Chondrocyte (in vitro differentiated cells): ENCODE measurements at regions not wholly inside any gene's neighbourhood (a gene's known extent, or its start where the extent isn't known, plus 50 kb on each side); places are given as distances from the start of the nearest gene placed in this dataset.
"Not testable (repeated sequence)": the region's sequence is repeated elsewhere in the genome, so short reads cannot be mapped to it uniquely, and the experiment has no call there.

ENCODE experiments used
- DNase-seq: peaks from one replicate; pipeline ENCODE4 v3.0.0; 2021; ENCODE audit warnings: mixed read lengths, low spot score
- H3K27ac Mint-ChIP-seq: one replicate; pipeline ENCODE4 v1.8.0; 2021; ENCODE audit warnings: mild to moderate bottlenecking, moderate library complexity, mixed read lengths; ENCODE audit not compliant: unreplicated experiment
- H3K27me3 Mint-ChIP-seq: 2 replicates; pipeline ENCODE4 v1.8.0; 2021; ENCODE audit warnings: low read depth, mixed read lengths
- H3K36me3 Mint-ChIP-seq: 2 replicates; pipeline ENCODE4 v1.8.0; 2021; ENCODE audit warnings: low read depth, mixed read lengths
- H3K4me1 Mint-ChIP-seq: 2 replicates; pipeline ENCODE4 v1.8.0; 2021; ENCODE audit warnings: low read depth, mild to moderate bottlenecking, mixed read lengths
- H3K4me3 Mint-ChIP-seq: one replicate; pipeline ENCODE4 v1.8.0; 2021; ENCODE audit warnings: mild to moderate bottlenecking, moderate library complexity, mixed read lengths; ENCODE audit not compliant: unreplicated experiment
- H3K9me3 Mint-ChIP-seq: 2 replicates; pipeline ENCODE4 v1.8.0; 2021; ENCODE audit warnings: low read depth, mixed read lengths
- CTCF ChIP-seq: fragments of 200-600 bp; sonication (generic); IDR thresholded peaks from 2 replicates; pipeline ENCODE4 v1.5.0; 2021; ENCODE audit warnings: antibody characterized with exemption, mild to moderate bottlenecking, moderate library complexity

GRCh38 chr10:42992957-42993390 is 83.9 kb upstream of the RET start:
- no peak overlapping the region for H3K27ac Mint-ChIP-seq
- no peak for DNase-seq
- H3K27me3 Mint-ChIP-seq = peaks cover 8% of the 10 kb centered on the region
- no peak overlapping the region for H3K4me3 Mint-ChIP-seq
- H3K36me3 Mint-ChIP-seq = no peaks in the 10 kb centered on the region
- no peak for TF ChIP-seq CTCF
- no peaks in the 10 kb centered on the region for H3K4me1 Mint-ChIP-seq
- no peaks in the 10 kb centered on the region for H3K9me3 Mint-ChIP-seq

GRCh38 chr10:42994909-42995308 is 82.0 kb upstream of the RET start:
- not testable (repeated sequence) for H3K9me3 Mint-ChIP-seq, H3K4me1 Mint-ChIP-seq, H3K27ac Mint-ChIP-seq, H3K4me3 Mint-ChIP-seq, H3K27me3 Mint-ChIP-seq, H3K36me3 Mint-ChIP-seq, DNase-seq

DNA sequence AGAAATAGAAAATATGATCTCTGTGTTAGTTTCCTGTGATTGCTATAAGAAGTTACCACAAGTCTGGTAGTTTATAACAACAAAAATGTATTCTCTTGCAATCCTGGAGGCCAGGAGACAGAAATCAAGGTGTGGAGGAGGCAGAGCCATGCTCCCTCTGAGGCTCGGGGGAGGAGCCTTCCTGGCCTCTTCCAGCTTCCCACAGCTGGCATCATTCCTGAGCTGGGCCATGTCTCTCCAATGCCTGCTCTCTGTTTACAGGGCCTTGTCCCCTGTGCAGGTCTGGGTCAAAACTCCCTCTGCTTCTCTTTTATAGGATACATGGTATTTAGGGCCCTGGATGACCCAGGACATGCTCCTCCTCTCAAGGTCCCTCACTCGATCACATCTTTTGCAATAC is 81.3 kb upstream of the RET start:
- no peaks in the 10 kb centered on the region for H3K4me1 Mint-ChIP-seq
- H3K9me3 Mint-ChIP-seq = no peaks in the 10 kb centered on the region
- H3K27me3 Mint-ChIP-seq = peaks cover 9% of the 10 kb centered on the region
- no peak overlapping the region for H3K4me3 Mint-ChIP-seq
- H3K27ac Mint-ChIP-seq = no peak overlapping the region
- H3K36me3 Mint-ChIP-seq = no peaks in the 10 kb centered on the region
- no peak for DNase-seq
- no peak for TF ChIP-seq CTCF

- H3K4me3 Mint-ChIP-seq = no peak overlapping the region
- DNase-seq = no peak
- TF ChIP-seq CTCF = no peak
- peaks cover 9% of the 10 kb centered on the region for H3K27me3 Mint-ChIP-seq
- H3K9me3 Mint-ChIP-seq = no peaks in the 10 kb centered on the region
- H3K27ac Mint-ChIP-seq = no peak overlapping the region
- H3K36me3 Mint-ChIP-seq = no peaks in the 10 kb centered on the region
- H3K4me1 Mint-ChIP-seq = no peaks in the 10 kb centered on the region
Measured at GRCh38 chr10:42996588-42996987, 80.3 kb upstream of the RET start.

GRCh38 chr10:42997151-42997848 is 79.6 kb upstream of the RET start:
- H3K4me3 Mint-ChIP-seq = no peak overlapping the region
- H3K36me3 Mint-ChIP-seq = no peaks in the 10 kb centered on the region
- no peak for DNase-seq

More at GRCh38 chr10:42997151-42997848, 79.6 kb upstream of the RET start:
- Mint-ChIP-seq H3K27ac (peak overlapping the region; percentile 45), H3K27me3 (peaks cover 9% of the 10 kb centered on the region), H3K9me3 (no peaks in the 10 kb centered on the region), H3K4me1 (no peaks in the 10 kb centered on the region)
- TF ChIP-seq CTCF = no peak
